HG02938 (cell line): ENCODE measurements at regions not wholly inside any gene's neighbourhood (a gene's known extent, or its start where the extent isn't known, plus 50 kb on each side); places are given as distances from the start of the nearest gene placed in this dataset.
"Not testable (repeated sequence)": the region's sequence is repeated elsewhere in the genome, so short reads cannot be mapped to it uniquely, and the experiment has no call there.

Experiments used
- ATAC-seq: cut with Tn5 transposase; IDR thresholded peaks from one replicate; pipeline ENCODE4 v1.9.1; 2021; ENCODE audit warnings: mild to moderate bottlenecking, moderate library complexity; ENCODE audit not compliant: unreplicated experiment

- no peak for ATAC-seq
These were observed 130.2 kb upstream of the CEP162 start for GRCh38 chr6:84357631-84358030.

- no peak for ATAC-seq
These were observed 129.5 kb upstream of the CEP162 start for GRCh38 chr6:84356907-84357306.

GRCh38 chr6:84353459-84354423, 126.3 kb upstream of the CEP162 start:
- no peak for ATAC-seq

GRCh38 chr6:84350397-84350796, 123.0 kb upstream of the CEP162 start:
- ATAC-seq, result no peak

GRCh38 chr6:84349542-84349941, 122.1 kb upstream of the CEP162 start:
- ATAC-seq, result no peak

GRCh38 chr6:84348801-84349200, 121.4 kb upstream of the CEP162 start:
- no peak for ATAC-seq

- ATAC-seq, result no peak
These were observed 118.9 kb upstream of the CEP162 start for GRCh38 chr6:84346372-84346771.

GRCh38 chr6:84344005-84344404, 116.6 kb upstream of the CEP162 start:
- no peak for ATAC-seq

GRCh38 chr6:84340422-84340821, 113.0 kb upstream of the CEP162 start:
- no peak for ATAC-seq

- ATAC-seq, result no peak
These were observed 106.4 kb upstream of the CEP162 start for GRCh38 chr6:84333842-84334241.

GRCh38 chr6:84332139-84333034, 104.9 kb upstream of the CEP162 start:
- ATAC-seq, result peak; percentile 96

- no peak for ATAC-seq
These were observed 102.9 kb upstream of the CEP162 start for GRCh38 chr6:84330325-84330724.

GRCh38 chr6:84329516-84329915, 102.1 kb upstream of the CEP162 start:
- ATAC-seq, result no peak

- no peak for ATAC-seq
These were observed 101.6 kb upstream of the CEP162 start for GRCh38 chr6:84329077-84329476.

- no peak for ATAC-seq
These were observed 90.0 kb upstream of the CEP162 start for GRCh38 chr6:84317463-84317862.

- ATAC-seq, result no peak
These were observed 87.0 kb upstream of the CEP162 start for GRCh38 chr6:84314377-84314898.

- no peak for ATAC-seq
These were observed 81.9 kb upstream of the CEP162 start for GRCh38 chr6:84309336-84309735.

GRCh38 chr6:84304881-84305280, 77.4 kb upstream of the CEP162 start:
- no peak for ATAC-seq

- not testable (repeated sequence) for ATAC-seq
These were observed 63.6 kb upstream of the CEP162 start for GRCh38 chr6:84291033-84291432.

- peak; percentile 67 for ATAC-seq
These were observed 57.1 kb upstream of the CEP162 start for GRCh38 chr6:84284428-84285049.

- no peak for ATAC-seq
These were observed 55.1 kb upstream of the CEP162 start for GRCh38 chr6:84282550-84282949.
